GM12874 (cell line): ENCODE measurements at regions not wholly inside any gene's neighbourhood (a gene's known extent, or its start where the extent isn't known, plus 50 kb on each side); places are given as distances from the start of the nearest gene placed in this dataset.

Experiments used
- CTCF ChIP-seq: IDR thresholded peaks from 2 replicates; pipeline ENCODE4 v1.5.1; 2011; ENCODE audit warnings: low read depth, mild to moderate bottlenecking, control low read depth, low read length, moderate library complexity; ENCODE audit not compliant: insufficient read depth

GRCh38 chr13:99866781-99867180 is 104.8 kb downstream of the ZIC5 start:
- no peak for TF ChIP-seq CTCF

GRCh38 chr13:99865420-99865930 is 106.1 kb downstream of the ZIC5 start:
- TF ChIP-seq CTCF = no peak

GRCh38 chr13:99864627-99864990 is 107.0 kb downstream of the ZIC5 start:
- TF ChIP-seq CTCF = no peak

GRCh38 chr13:99863789-99864626 is 107.6 kb downstream of the ZIC5 start:
- no peak for TF ChIP-seq CTCF

GRCh38 chr13:99862244-99862643 is 109.3 kb downstream of the ZIC5 start:
- TF ChIP-seq CTCF = no peak

- no peak for TF ChIP-seq CTCF
Measured at GRCh38 chr13:99861771-99862170, 109.8 kb downstream of the ZIC5 start.

GRCh38 chr13:99860745-99861144 is 110.8 kb downstream of the ZIC5 start:
- no peak for TF ChIP-seq CTCF
